GM21423 (cell line): ENCODE measurements at regions not wholly inside any gene's neighbourhood (a gene's known extent, or its start where the extent isn't known, plus 50 kb on each side); places are given as distances from the start of the nearest gene placed in this dataset.

ENCODE experiments used
- ATAC-seq: cut with Tn5 transposase; IDR thresholded peaks from one replicate; pipeline ENCODE4 v1.9.1; 2021; ENCODE audit warnings: mild to moderate bottlenecking, moderate library complexity; ENCODE audit not compliant: unreplicated experiment

GRCh38 chr2:22990246-22990645 lies 394.7 kb upstream of the KLHL29 start:
- no peak for ATAC-seq

GRCh38 chr2:22991844-22992243 lies 393.1 kb upstream of the KLHL29 start:
- no peak for ATAC-seq

DNA sequence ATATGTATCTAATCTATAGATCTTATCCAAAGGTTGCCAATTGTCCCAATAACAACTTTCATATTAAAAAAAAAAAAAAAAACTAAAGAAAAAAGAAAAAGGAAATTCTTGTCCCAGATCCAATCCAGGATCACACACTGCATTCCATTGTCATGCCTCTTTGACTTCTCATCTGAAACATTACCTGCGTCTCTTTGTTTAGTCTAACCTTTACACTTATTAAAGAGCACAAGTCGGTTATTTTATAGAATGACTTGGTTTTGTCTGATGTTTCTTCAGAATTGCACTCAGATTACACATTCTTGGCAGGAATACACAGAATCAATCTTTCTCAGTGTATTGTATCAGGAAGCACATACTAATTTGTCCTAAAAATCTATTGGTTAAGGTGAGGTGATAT lies 392.5 kb upstream of the KLHL29 start:
- ATAC-seq = no peak

DNA sequence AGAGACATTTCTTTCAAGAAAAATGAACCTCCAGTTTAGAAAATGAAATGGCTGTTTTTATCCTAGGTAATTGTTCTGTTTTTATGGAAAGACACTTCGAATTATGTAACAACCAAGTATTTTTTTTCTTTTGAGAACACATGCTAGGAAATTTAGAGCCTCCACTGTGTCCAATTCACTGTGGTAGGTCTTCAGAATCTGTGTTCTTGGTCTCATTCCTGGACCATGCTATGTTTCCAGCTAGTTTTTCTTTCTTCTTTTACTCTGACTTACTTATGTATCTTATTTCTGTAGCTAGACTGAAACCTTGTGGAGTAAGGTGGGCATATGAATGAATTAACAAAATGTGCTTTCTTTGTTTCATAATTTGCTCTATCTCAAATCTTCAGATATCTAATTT lies 391.7 kb upstream of the KLHL29 start:
- no peak for ATAC-seq

GRCh38 chr2:22995576-22995975 lies 389.4 kb upstream of the KLHL29 start:
- no peak for ATAC-seq

- no peak for ATAC-seq
Observed at GRCh38 chr2:22996911-22997310, 388.1 kb upstream of the KLHL29 start.

- ATAC-seq = no peak
Observed at GRCh38 chr2:22998359-22998758, 386.6 kb upstream of the KLHL29 start.

DNA sequence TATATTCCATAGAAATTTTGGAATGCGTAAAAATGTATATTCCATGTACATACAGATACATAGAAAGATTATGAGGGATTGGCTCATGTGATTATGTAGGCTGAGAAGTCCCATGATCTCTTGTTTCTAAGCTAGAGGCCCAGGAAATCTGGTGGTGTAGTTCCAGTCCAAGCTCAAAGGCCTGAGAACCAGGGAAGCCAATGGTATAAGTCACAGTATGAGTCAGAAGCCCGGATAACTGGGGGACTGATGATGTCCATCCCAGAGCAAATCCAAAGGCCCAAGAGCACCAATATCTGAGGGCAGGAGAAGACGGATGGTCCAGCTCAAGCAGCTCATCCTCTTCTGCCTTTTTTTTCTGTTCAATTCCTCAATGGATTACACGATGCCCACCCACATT lies 385.0 kb upstream of the KLHL29 start:
- ATAC-seq = no peak

GRCh38 chr2:23002234-23002633 lies 382.7 kb upstream of the KLHL29 start:
- no peak for ATAC-seq

GRCh38 chr2:23005469-23005868 lies 379.5 kb upstream of the KLHL29 start:
- ATAC-seq = no peak

DNA sequence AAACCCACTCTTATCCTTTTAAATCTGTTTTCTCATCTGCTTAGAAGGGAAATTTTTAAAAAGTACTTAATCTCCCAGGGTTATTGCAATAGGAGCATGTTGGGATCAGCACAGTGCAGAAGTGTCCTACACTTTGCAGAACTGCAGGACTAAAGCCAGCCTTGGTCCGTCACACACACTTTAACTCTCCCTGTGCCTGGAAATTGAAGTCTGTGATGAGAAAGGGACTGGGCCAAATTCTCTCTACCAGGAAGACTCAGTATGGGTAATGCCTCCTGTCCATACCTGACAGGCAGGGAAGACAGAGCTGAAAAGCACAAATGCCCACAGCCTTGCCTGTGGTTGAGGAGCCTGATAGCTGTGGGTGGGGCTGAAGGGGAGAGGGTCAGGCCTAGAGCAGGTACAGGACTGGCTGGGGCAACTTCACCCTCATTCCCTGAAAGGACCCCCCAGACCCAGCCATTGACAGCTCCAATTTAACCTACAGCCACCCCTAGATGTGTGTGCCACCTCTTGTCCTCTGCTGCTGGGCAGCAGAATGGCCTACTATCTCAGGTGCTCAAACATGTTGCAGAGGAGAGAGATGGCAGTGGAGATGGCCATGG lies 377.2 kb upstream of the KLHL29 start:
- ATAC-seq = no peak

DNA sequence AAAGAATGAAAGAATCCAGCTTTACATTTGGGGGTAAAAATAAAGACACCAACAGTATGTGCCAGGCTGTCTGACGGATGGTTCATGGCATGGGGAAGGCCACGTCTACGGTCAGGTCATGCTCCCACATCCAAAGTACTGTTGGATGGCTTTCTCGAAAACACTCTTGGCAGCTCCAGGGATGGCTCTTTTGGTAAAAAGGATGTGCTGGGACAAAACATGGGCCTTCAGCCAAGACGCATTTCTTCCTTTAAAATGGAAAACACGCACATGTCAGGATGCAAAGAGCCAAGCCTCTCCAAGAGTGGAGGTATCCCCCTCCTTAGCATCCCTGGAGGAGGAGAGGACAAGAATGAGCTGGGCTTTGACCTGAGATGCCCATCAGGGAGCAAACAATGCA lies 376.5 kb upstream of the KLHL29 start:
- ATAC-seq = no peak

GRCh38 chr2:23008951-23009350 lies 376.0 kb upstream of the KLHL29 start:
- ATAC-seq = no peak

GRCh38 chr2:23009545-23010149 lies 375.3 kb upstream of the KLHL29 start:
- no peak for ATAC-seq

- ATAC-seq = no peak
Observed at GRCh38 chr2:23012499-23012898, 372.5 kb upstream of the KLHL29 start.

DNA sequence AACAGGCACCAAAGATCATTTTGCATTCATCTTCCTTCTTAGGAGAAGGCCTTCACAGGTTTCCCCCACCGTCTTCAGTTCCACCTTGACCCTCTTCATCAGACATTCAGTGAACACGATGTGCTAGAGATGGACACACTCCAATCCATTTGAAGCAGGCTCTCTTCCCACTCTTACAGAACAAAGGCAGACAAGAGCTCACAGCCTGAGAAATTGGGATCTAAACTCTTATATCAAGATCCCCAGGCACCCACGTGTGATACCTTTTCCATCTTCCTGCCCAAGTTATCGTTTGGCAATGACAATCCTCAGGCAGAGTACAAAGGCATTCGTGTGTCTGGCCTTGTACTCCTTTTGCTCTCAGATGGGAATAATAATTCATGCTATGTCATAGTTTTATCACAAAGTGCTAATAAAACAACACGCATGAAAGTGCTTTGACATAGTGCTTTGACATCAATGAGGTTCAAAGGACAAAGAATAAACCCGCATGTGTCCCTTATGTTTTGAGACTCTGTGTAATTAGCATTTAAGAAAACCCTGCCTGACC lies 369.3 kb upstream of the KLHL29 start:
- no peak for ATAC-seq

DNA sequence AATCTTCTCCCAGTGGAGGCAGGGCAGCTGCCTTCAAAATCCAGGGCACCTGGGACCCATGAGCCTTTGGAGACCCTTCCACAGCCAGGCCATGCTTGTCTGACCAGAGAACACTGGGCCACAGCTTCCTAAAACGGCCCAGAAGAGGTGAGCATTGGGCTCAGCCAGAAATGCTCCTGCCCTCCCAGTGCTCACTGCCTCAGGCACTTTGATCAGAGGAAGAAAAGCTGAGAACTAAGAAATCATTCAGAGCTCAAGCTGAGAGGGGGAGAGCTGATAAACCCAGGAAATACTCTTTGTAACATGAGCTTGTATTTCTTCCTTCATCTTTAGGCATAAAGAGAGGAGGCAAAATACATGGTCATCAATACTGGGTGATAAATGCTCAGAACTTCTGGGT lies 365.5 kb upstream of the KLHL29 start:
- ATAC-seq = no peak

GRCh38 chr2:23020659-23021058 lies 364.3 kb upstream of the KLHL29 start:
- ATAC-seq = no peak

GRCh38 chr2:23021311-23022120 lies 363.5 kb upstream of the KLHL29 start:
- ATAC-seq = no peak

GRCh38 chr2:23023722-23024121 lies 361.3 kb upstream of the KLHL29 start:
- ATAC-seq = no peak

DNA sequence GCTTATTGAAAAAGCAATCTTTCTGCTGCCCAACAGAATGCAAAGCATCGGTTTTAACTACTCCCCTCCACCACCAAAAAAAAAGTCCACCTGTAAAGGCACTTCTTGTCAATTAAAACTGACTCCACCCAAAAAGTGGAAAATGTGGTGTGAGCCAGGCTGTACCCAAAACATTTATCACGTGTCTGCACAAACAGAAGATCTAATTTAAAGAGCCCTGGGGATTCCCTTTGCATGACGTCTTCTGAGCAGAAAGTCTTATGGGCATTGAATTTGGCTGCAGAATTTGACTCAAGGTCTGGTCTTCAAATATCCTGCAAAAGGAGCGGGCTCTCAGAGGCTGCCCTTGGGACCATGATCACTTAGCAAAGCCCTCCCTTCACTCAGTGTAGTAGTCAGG lies 358.3 kb upstream of the KLHL29 start:
- ATAC-seq = no peak

GRCh38 chr2:23027396-23027795 lies 357.6 kb upstream of the KLHL29 start:
- ATAC-seq = no peak
